ENCODE measurements at regions not wholly inside any gene's neighbourhood (a gene's known extent, or its start where the extent isn't known, plus 50 kb on each side); places are given as distances from the start of the nearest gene placed in this dataset.

GRCh38 chr4:53775381-53775780 is 184.1 kb upstream of the LNX1 start:
- DNase-seq (ENCODE audit: low spot score) = no peak

- no peak for DNase-seq (ENCODE audit: low spot score)
Measured at GRCh38 chr4:53771326-53771725, 180.0 kb upstream of the LNX1 start.

- no peak for DNase-seq (ENCODE audit: low spot score)
Measured at GRCh38 chr4:53767482-53767881, 176.2 kb upstream of the LNX1 start.

- no peak for DNase-seq (ENCODE audit: low spot score)
Measured at GRCh38 chr4:53764761-53765490, 173.6 kb upstream of the LNX1 start.

- no peak for DNase-seq (ENCODE audit: low spot score)
Measured at GRCh38 chr4:53763813-53764597, 172.7 kb upstream of the LNX1 start.

- DNase-seq (ENCODE audit: low spot score) = no peak
Measured at GRCh38 chr4:53755656-53756055, 164.4 kb upstream of the LNX1 start.

GRCh38 chr4:53752124-53752523 is 160.8 kb upstream of the LNX1 start:
- no peak for DNase-seq (ENCODE audit: low spot score)

GRCh38 chr4:53748328-53748772 is 157.1 kb upstream of the LNX1 start:
- DNase-seq (ENCODE audit: low spot score) = no peak

- no peak for DNase-seq (ENCODE audit: low spot score)
Measured at GRCh38 chr4:53747401-53747800, 156.1 kb upstream of the LNX1 start.

GRCh38 chr4:53744446-53745160 is 153.3 kb upstream of the LNX1 start:
- DNase-seq (ENCODE audit: low spot score) = no peak

- DNase-seq (ENCODE audit: low spot score) = no peak
Measured at GRCh38 chr4:53734584-53735353, 143.5 kb upstream of the LNX1 start.

- DNase-seq (ENCODE audit: low spot score) = no peak
Measured at GRCh38 chr4:53734182-53734581, 142.9 kb upstream of the LNX1 start.

GRCh38 chr4:53732661-53733060 is 141.4 kb upstream of the LNX1 start:
- no peak for DNase-seq (ENCODE audit: low spot score)

- no peak for DNase-seq (ENCODE audit: low spot score)
Measured at GRCh38 chr4:53730031-53730805, 138.9 kb upstream of the LNX1 start.

- DNase-seq (ENCODE audit: low spot score) = no peak
Measured at GRCh38 chr4:53722110-53722509, 130.8 kb upstream of the LNX1 start.

GRCh38 chr4:53721263-53721662 is 130.0 kb upstream of the LNX1 start:
- no peak for DNase-seq (ENCODE audit: low spot score)

- no peak for DNase-seq (ENCODE audit: low spot score)
Measured at GRCh38 chr4:53720776-53721175, 129.5 kb upstream of the LNX1 start.

GRCh38 chr4:53717064-53717549 is 125.8 kb upstream of the LNX1 start:
- no peak for DNase-seq (ENCODE audit: low spot score)

- no peak for DNase-seq (ENCODE audit: low spot score)
Measured at GRCh38 chr4:53716471-53717063, 125.3 kb upstream of the LNX1 start.

- no peak for DNase-seq (ENCODE audit: low spot score)
Measured at GRCh38 chr4:53716011-53716410, 124.7 kb upstream of the LNX1 start.
